Mesothelial cell of epicardium (in vitro differentiated cells): ENCODE measurements at regions not wholly inside any gene's neighbourhood (a gene's known extent, or its start where the extent isn't known, plus 50 kb on each side); places are given as distances from the start of the nearest gene placed in this dataset.

Experiments
- DNase-seq, 2 experiments: peaks; one replicate each; pipeline ENCODE4 v3.0.0; 2021; ENCODE audit warnings: low spot score in 2 of 2; ENCODE audit not compliant: unreplicated experiment in 2 of 2
- H3K27ac Mint-ChIP-seq: 2 replicates; pipeline ENCODE4 v1.8.0; 2021; ENCODE audit warnings: mixed read lengths
- H3K27me3 Mint-ChIP-seq: 2 replicates; pipeline ENCODE4 v1.8.0; 2021; ENCODE audit warnings: low read depth, mixed read lengths
- H3K36me3 Mint-ChIP-seq: 2 replicates; pipeline ENCODE4 v1.8.0; 2021; ENCODE audit warnings: mixed read lengths
- H3K4me1 Mint-ChIP-seq: 2 replicates; pipeline ENCODE4 v1.8.0; 2021; ENCODE audit warnings: mixed read lengths
- H3K4me3 Mint-ChIP-seq: 2 replicates; pipeline ENCODE4 v1.8.0; 2021; ENCODE audit warnings: mild to moderate bottlenecking, moderate library complexity, mixed read lengths
- H3K9me3 Mint-ChIP-seq: 2 replicates; pipeline ENCODE4 v1.8.0; 2021; ENCODE audit warnings: mixed read lengths
- CTCF ChIP-seq: fragments of 200-600 bp; sonication (generic); IDR thresholded peaks from one replicate; pipeline ENCODE4 v1.5.0; 2021; ENCODE audit warnings: antibody characterized with exemption; ENCODE audit not compliant: unreplicated experiment

DNA sequence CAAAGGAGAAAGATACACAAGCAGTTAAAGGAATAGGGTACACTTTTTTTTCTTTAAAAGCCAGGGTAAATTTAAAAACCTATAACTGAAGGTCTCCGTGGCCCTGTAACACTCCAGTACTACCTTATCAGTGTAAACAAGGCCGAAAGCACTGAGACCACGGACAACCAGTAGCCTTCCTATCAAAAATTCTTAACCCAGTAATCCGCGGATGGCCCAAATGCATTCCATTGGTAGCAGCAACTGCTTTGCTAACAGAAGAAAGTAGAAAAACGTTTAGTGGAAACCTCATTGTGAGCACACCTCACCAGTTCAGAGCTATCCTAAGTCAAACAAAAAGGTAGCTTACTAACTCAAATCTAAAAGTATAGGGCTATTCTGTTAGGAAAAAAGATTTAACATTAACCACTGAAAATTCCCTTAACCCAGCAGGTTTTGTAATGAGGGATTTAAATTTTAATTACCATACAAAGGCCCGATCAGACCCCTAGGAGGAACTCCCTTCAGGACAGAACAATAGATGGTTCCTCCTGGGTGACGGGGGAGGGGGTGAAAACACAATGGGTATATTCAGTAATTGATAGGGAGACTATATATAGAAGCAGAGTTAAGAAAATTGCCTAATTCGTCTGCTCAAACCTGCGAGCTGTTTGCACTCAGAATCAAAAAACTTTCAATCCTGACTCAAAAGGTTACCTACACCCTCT lies 50.8 kb upstream of the CWC22 start:
- no peak for TF ChIP-seq CTCF
- no peaks in the 10 kb centered on the region for H3K27me3 Mint-ChIP-seq
- H3K4me1 Mint-ChIP-seq: peaks cover 14% of the 10 kb centered on the region
- peaks cover 25% of the 10 kb centered on the region for H3K9me3 Mint-ChIP-seq
- DNase-seq: no peak
- H3K36me3 Mint-ChIP-seq: no peaks in the 10 kb centered on the region
- no peak overlapping the region for H3K27ac Mint-ChIP-seq
- no peak overlapping the region for H3K4me3 Mint-ChIP-seq
